GM18858 (cell line): ENCODE measurements at regions not wholly inside any gene's neighbourhood (a gene's known extent, or its start where the extent isn't known, plus 50 kb on each side); places are given as distances from the start of the nearest gene placed in this dataset.
"Not testable (repeated sequence)": the region's sequence is repeated elsewhere in the genome, so short reads cannot be mapped to it uniquely, and the experiment has no call there.

Experiments
- ATAC-seq: cut with Tn5 transposase; IDR thresholded peaks from one replicate; pipeline ENCODE4 v1.9.1; 2021; ENCODE audit not compliant: unreplicated experiment

DNA sequence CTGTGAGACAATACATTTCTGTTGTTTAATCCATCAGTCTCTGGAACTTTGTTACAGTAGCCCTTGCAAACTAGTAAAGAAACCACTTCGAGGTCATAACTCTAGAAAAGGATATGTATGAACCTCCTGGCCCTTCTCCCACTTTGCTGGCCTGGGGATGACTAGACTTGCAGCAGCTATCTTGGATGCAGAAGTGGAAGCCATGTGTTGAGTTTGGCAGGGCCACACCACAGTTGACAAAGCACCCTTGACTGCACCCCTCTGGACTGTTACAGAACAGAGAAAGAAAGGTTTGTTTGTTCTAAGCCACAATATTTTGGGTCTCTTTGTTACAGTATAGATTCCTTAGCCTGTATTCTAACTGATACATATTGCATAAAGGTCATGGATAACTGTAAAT, 183.2 kb upstream of the TAS2R1 start:
- ATAC-seq: no peak

DNA sequence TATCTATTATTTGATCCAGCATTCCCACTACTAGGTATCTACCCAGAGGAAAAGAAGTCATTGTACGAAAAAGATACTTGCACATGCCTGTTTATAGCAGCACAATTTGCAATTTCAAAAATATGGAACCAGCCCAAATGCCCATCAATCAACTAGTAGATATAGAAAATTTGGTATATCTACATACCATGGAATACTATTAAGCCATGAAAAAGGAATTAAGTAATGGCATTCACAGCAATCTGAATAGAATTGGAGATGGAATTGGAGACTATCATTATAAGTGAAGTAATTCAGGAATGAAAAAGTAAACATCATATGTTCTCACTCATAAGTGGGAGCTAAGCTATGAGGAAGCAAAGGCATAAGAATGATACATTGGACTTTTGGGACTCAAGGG, 177.2 kb upstream of the TAS2R1 start:
- ATAC-seq: not testable (repeated sequence)

DNA sequence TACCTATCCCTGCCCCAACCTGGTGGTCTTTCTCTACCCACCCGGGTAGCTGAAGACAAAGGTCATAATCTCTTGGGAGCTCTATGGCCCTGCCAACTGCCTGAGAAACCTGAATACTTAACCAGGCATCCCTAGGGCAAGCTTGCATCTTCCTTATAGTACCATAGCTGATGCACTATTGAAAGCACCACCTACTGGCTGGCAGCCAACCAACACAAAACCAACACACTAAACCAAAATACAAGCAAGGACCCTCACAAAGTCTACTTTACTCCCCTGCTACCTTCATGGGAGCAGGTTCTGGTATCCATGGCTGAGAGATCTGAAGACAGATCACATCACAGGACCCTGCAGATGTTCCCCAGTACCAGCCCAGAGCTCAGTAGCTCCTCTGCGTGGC, 171.8 kb upstream of the TAS2R1 start:
- ATAC-seq: no peak

DNA sequence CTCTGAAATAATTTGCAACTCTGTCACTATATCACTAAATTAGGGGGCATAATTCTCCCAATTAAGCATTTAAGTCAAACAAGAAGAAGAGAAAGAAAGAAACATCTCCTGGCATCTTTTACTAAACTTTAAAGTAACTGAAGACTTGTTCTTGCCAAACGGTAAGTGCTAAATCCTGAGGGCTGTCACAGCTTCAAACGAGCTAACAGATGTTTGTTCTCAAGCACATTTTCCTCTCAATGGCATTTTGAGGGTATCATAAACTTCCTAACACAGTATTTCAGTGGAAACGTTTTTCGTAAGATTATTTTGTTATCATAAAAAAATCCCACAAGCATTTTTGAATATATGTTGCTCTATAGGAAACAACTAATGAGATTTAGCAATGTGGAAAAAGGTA, 169.5 kb upstream of the TAS2R1 start:
- ATAC-seq: no peak

DNA sequence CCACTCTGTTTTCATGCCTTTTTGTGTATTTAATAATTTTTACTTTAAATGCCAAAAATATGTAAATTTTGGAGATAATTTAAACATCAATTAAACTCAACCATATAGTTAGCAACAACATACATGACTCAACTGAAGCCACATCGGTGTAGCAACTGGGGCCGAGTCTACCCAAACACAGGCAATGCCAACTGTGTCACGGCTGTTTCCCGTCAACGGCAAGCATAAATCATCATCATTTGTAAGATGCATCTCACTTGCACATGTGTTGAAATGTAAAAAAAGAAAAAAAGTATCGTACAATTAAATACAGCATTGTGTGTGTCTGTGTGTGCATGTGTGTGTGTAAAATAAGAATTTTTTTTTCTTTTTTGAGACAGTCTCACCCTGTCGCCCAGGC, 160.1 kb upstream of the TAS2R1 start:
- no peak for ATAC-seq

DNA sequence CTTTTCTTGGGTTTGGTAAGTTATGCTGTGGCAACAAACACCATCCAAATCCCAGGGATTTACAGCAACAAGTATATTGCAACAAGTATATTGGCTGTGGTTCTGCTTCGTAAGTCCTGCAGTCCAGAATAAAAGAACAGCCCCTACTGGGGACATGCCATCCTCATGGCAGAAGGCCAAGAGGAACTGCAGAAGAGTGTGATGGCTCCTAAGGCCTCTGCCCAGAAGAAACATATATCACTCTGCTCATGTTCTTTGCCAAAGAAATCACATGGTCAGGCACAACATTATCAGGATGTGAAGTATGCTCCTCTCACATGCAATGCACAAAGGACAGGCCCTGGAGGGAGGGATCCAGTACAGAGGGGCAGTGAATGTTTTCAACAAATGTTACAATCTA, 159.6 kb upstream of the TAS2R1 start:
- ATAC-seq: no peak

DNA sequence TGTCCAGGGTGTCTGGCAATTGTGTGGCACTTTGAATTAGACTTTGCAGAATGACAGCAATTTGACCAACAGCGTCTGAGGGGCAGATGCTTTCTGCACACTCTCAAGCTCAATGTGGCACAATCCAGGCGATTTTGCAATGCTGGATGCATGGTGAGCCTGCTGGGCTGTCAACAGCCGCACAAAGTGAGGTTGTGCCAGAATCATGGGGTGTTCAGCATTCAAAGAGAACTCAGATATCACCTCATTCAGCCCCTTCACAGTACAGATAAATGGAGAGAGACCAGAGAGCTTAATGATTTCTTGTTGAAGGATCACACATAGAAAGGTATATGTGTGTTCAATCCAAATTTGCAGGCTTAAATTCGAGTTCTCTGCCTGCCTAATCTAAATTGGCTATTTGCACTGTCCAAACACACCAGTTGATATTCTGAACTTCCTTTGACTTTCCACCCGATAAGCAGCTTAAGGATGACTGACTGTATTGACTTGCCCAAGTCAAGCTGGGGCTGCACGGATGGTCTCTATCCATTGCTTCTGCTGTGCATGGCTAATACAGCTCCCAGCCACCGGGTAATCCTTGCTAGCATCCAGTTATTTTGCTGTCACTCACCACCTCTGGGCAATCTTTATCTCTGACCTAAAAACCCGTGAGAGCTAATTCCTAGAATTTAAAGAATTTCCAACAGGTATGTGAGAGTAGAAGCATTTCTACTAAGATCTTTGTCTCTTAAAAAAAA, 157.9 kb upstream of the TAS2R1 start:
- ATAC-seq: no peak

DNA sequence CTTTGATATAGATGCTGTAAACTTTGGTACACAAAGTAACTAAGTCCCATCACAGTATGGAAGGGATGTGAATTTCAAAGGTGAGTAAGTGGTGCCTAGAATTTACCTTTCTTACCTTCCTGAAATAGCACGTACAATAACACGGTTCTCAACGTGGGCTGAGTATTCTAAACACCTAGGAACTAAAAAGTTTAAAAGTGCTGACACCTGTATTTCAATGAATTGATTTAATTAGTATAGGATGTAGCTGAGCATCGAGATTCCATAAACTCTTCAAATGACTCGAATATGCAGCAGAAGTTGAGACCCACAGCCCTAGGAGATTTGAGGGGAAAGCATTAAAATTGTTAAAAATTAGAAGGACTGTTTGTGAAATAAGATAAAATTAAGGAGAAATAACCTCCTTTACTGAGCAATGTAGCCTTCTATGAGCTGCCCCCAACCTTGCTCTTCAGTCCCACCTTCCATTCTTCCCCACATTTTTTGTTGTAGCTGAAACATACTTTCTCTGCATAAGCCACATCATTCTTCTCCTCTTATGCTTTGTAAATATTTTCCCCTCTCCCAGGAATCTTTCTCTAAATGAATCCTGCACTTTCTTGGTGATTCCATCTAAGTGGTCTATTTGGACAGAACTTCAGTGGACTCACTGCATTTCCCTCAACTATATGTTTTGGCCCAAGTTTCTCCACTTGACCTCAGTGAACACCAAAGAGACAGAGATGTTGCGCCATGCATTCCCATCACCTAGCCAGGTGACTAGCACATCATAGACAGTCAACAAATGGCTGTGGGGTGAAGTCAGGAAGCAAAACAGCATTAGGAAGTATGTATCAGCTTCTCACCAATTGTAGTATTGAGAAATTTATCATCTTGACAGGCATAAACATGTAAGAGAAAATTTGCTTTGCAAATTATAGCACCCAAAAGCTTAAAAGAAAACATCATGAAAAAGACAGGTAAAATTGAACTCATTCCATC, 156.5 kb upstream of the TAS2R1 start:
- ATAC-seq: no peak

DNA sequence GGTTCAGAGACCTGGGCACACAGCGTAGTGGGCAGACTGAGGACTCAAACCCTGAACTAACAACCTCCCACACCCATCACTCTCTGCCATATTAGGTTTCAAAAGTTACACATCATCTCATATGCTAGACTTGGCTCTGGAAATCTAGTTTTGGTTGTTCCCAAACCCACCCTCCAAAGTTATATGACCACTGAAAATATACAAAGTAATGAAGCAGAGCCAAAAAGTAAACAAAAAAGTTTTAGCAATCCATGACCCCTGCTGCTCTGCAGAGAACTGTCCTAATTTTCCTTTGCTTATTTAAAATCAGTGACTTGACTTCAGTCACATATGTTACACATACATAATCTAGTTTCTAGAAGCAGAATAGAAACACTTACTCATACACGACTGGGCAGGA, 155.6 kb upstream of the TAS2R1 start:
- no peak for ATAC-seq

DNA sequence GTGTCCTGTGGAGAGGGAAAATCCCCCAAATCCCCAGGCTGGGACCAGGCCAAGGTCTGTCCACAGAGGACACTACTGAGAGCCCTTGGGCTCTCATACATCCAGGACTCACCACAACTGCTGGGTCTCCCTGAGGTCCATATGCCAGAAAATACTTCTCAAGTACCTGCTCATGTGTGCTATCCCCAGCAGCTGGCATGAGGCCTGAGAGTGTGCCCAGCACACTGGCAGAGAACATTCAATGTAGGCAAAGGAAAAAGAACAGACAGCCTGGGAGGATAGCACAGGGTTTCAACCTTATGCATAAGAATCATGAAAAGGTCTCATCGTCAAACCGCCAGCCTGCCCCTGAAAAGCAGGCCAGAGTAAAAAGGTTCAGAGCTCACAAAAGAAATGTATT, 154.1 kb upstream of the TAS2R1 start:
- ATAC-seq: no peak

DNA sequence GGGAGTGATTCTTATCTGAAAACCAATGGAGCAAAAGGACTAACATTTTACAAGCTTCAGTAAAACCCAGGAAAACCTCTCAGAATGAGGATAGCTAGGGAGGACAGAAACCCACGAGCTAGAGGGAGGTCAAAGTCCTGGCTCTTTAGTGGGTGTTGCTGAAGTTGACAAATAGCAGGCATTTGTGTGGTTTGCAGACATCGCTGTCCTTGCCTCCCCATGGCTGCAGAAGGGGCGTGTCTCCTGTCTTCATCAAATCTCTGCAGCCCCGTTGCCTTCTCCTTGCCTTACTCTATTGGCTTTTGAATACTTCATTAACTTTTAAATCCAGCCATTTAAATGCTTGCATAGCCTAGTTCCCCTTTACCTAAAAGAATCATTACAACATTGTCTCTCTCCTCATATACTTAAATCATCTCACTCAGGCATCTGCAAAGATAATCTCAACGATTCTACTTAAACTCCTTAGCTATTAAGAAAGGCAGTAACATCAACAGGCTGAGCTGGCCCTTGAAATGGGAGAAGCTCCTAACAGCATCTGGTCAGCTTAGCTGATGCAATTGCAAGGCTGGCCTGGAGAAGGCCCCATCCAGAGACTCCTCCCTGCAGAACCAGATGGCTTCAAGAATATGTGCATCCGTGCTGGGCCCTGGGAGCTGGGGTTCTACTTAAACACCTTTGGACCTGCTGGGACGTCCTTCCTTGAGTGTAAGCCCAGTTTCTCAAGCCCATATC, 152.8 kb upstream of the TAS2R1 start:
- no peak for ATAC-seq

DNA sequence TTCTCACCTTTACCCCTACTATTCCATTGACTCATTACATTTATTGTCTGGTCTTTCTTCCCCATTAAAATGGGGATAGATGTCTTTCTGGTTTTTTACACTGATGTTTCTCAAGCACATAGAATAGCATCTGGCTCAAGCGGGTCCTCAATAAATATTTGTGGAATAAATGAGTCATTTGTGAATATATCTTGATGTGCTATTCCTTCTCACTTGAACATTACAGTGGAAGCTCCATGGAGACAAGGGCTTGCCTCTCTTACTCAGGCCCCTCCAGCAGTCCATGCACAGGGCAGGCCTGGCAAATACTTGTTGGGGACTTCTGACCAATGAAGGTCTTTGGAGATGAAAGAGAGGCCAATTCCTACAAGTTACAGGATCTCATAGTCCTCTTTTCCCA, 151.7 kb upstream of the TAS2R1 start:
- no peak for ATAC-seq

DNA sequence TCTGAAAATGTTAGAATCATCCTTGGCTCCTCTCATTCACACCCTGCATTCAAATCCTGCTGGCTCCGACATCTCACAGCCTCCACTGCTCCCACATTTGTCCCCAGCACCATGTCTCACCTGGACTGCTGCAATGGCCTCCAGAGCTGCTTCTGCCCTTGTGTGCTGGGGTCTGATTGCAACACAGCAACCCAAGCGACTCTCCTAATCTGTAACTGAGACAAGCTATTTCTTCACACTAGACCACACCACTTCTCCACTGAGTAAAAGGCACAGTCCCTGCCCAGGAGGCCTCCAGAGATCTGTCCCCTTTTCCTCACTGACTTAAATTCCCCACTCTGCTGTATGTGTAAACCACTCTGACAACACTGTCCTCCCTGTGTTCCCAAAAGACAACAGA, 151.1 kb upstream of the TAS2R1 start:
- no peak for ATAC-seq

DNA sequence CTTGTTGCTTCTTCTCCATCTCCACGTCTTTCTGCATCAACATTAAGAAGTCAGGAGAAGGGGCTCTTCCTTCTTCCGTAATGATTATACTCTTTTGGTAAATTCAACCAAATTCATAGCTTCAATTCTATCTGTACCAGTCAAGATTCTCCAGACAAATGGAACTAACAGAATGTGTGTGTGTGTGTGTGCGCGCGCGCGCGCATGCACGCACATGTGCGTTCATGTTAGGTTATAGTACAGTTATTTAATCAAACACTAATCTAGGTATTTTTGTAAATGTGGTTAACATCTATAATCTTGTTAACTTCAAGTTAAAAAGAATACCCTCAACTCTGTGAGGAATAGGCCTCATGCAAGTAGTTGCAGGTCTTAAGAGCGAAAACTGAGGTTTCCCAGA, 150.3 kb upstream of the TAS2R1 start:
- ATAC-seq: no peak

DNA sequence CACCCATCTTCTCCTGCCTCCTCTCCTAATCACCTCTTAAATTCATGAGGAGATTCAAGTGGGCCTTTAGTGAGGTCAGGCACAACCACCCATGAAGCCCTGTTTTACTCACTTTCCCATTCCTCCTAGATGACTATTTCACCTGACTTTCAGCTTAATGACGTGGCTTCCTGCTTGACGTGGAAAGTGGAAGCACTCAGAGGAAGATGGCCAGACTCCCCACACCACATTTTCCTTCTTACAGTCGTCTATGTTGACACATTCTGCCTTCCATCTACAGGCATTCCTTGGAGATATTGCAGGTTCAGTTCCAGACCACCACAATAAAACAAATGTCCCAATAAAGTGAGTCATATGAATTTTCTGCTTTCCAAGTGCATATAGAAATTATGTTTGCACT, 146.4 kb upstream of the TAS2R1 start:
- ATAC-seq: no peak

DNA sequence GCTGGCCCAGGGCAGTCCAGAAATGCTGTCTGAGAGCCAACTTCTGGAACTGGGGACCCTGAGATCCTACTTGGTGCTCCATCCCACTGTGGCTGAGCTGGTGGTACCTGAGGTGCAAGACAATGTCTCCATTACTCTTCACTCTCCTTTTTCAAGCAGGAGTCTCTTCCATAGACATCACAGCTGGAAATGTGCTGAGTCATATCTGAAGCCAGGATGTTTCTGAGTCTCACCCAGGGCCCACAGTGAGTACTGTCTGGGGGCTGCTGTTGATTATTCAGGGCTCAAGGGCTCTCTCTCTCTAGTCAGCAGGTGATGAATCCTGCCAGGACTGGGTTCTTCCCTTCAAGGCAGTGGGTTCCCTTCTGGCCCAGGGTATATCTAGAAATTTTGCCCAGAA, 145.2 kb upstream of the TAS2R1 start:
- no peak for ATAC-seq

DNA sequence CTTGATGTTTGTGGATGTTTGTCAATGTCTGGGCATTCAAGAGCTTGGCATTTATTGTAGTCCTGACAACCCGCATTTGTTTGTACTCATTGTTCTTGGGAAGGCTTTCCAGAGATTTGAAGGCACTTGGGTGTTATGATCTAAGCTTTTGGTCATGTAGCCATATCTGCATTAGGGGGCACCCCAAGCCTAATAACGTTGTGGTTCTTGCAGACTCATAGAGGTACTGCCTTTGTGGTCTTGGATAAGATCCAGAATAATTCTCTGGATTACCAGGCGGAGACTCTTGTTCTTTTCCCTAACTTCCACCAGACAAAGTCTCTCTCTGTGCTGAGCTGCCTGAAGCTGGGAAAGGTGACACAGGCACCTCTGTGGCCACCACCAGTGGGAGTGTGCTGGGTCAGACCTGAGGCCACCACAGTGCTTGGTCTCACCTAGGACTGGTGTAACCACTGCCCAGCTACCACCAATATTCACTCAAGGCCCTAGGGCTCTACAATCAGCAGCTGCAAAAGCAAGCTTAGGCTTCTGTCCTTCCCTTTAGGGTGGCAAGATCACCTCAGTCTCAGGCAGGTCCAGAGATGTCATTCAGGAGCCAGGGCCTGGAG, 144.4 kb upstream of the TAS2R1 start:
- ATAC-seq: no peak

DNA sequence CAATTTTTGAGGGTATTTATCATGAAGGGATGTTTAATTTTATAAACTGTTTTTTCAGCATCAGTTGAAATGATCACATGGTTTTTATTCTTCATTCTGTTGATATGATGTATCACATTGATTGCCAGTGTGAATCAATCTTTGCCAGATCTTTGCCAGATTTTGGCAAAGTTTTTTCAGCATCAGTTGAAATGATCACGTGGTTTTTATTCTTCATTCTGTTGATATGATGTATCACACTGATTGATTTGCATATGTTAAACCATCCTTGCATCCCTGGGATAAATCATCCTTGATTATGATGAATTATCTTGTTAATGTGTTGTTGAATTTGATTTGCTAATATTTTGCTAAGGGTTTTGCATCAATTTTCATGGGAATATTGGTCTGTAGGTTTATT, 140.9 kb upstream of the TAS2R1 start:
- ATAC-seq: no peak

DNA sequence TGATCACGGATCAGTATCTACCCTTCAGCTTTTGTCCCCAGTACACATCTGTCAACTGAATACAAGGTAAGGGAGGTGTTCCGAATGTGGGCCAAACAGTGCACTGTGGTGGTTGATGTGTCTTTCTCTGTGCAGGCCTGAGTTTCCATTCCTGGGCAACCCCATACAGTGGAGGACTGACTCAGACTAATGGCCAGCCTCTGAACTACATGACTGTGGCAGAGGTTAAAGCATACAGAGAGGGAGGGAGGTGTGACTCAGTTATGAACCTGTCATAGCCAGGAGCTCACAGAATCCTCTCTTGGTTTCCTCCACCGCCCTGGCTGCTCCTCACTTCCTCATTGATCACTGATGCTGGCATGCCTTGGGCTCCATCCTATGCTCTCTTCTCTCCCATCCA, 136.4 kb upstream of the TAS2R1 start:
- no peak for ATAC-seq

DNA sequence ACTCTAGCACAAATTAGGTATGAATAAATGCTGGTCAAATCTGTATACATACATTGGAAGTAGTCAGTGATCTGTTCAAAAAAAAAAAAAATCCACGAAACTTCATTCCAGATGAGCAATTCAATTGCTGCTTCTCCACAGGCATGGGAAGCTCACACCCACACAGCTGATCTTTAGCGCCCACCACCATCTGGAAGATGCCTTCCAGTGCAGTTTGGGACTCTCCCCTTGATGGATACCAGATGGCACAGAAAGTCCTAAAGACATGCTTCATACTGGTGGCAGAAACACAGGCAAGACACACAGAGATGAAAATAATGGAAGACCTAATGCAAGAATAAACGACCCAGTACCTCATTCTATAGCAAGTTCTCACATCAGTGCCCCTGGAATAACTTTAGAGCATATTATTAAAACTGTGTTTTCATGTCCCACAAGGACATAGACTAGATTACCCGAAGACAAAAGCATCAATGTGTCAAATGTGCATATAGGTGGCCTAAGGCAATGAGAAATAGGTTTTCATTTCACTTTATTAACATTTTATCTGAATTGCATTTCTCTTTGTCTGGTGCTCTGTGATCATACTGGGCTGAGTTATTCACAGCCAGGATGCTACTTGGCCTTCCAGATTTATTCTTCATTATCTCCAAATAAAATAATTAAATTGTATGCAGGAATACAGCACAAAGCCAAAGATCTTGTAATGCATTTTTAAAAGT, 135.4 kb upstream of the TAS2R1 start:
- no peak for ATAC-seq

DNA sequence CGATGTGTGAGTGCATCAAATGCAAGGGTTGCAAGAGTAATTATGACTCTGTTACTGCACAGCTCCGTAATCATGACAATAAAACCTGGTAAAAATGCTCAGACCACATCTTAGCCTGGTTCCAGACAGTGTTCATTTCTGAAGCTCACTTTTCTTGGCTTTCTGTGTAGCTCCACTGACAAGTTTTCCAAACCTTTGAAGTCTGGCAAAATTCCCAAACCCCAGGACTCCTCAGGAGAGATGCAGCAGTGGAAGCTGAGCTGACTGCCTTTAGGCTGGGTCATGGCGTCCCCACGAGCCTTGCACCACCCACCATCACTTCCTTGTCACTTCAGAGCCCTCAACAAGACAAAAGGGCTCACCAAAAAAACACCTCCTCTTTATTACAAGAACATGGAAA, 131.6 kb upstream of the TAS2R1 start:
- no peak for ATAC-seq
